HG02588 (cell line): ENCODE measurements at regions not wholly inside any gene's neighbourhood (a gene's known extent, or its start where the extent isn't known, plus 50 kb on each side); places are given as distances from the start of the nearest gene placed in this dataset.
A peak's percentile ranks its signal among the peaks of the same experiment; 100 is the strongest.

ENCODE experiments used
- ATAC-seq: cut with Tn5 transposase; IDR thresholded peaks from one replicate; pipeline ENCODE4 v1.9.1; 2021; ENCODE audit warnings: mild to moderate bottlenecking, moderate library complexity; ENCODE audit not compliant: unreplicated experiment

GRCh38 chr7:118013252-118014010 lies 140.2 kb upstream of the CTTNBP2 start:
- no peak for ATAC-seq

GRCh38 chr7:118022546-118022945 lies 149.3 kb upstream of the CTTNBP2 start:
- no peak for ATAC-seq

DNA sequence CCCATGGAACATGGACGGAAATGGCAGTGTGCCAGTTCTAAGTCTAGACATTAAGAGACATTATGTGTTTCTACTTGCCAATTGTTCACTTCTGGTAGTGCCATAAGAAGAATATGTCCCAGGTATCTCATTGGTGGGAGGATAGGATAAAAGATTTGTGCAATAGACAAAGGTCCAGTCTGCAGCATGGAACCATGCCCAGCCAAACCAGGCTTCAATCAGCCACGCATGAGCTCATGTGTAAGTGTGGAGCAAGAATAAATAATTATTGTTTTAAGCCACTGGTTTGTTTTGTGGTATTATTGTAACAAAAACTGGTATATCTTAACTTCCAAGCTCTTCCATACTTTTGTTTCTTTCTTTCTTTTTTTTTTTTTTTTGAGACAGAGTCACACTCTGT lies 153.6 kb upstream of the CTTNBP2 start:
- no peak for ATAC-seq

DNA sequence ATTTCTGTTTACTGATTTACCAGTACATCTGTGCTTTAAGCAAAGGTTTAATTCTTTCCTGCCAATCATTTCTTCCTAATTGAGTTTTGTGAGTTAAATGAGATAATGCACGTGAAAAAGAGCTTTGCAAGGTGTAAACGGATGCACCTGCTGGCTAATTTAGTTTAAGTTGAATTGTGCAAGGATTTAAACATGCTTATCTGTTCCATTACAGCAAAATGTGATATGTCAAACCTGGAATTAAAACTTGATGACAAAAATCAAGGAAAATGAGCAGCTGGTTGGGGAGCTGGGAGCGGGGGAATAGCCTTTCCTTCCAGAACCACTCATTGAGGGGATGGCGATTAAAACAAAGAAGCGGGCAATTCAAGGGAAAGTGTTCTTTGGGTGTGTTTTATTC lies 155.0 kb upstream of the CTTNBP2 start:
- no peak for ATAC-seq

GRCh38 chr7:118029826-118030422 lies 154.0 kb upstream of the LSM8 start:
- no peak for ATAC-seq

DNA sequence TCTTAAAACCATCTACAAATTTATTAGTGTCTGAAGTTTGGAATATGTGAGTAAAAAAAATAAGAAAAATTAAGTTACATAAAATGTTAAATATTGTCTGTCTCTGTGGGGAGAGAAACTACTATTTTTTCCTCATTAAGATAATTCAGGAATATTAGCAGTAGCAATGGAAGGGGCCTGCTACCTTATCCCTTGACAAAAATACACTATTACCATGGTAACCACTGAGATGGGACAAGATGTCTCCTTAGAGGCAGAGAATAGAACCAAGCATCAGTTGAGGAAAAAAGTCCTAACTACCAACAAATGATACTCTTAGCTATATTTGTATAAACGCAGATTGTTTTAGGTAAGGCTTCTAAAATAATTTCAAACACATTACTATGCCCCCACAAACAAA lies 150.7 kb upstream of the LSM8 start:
- ATAC-seq, result no peak

- no peak for ATAC-seq
Measured at GRCh38 chr7:118039963-118040489, 143.9 kb upstream of the LSM8 start.

DNA sequence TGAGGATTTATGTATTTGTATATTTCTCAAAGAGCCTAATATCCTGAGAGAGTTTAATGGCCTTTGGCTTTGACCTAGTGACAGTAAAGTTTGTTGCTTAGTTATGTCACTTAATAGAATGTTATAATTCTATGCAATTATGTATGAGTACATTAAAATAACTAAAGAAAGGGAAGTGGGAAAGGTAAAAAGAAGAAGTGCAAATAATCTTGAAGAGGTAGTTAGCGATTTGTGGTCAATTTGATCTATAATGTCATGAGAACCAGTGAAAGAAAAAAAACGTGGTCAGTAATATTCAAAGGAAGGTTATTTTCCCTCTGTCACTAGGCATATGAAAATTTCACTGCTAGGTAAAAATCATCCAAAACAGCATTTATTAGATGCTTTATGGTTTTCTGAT lies 143.4 kb upstream of the LSM8 start:
- ATAC-seq, result peak; percentile 60

DNA sequence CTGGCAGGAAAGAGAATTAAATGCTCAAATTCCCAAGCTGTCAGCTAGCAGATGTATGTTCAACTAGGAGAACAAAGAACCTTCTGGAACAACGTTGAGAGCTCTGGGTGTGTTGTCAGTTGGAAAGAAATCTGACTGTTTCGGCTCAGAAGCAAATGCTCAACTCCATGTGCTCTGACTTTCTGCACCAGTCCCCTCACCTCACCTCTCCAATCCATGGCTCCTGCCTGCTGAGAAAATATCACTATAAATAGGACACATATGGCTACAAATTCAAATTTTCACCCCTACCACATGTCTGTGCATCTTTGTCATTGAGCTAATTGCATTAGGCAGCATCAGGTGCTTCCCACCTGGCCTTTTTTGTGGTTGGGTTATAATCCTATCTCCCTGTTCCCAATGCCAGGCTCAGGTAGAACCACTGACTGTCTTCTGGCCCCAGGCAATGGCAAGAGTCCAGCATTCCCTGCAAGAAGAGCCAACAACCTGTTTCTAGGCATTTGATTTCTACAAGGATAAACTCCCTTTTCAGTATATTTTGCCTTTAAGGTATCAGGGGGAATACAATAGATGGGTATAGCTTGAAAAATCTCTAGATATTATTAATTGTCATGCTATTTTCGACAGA lies 142.6 kb upstream of the LSM8 start:
- ATAC-seq, result no peak

- ATAC-seq, result no peak
Measured at GRCh38 chr7:118045629-118046028, 138.3 kb upstream of the LSM8 start.

GRCh38 chr7:118046086-118046485 lies 137.9 kb upstream of the LSM8 start:
- no peak for ATAC-seq

DNA sequence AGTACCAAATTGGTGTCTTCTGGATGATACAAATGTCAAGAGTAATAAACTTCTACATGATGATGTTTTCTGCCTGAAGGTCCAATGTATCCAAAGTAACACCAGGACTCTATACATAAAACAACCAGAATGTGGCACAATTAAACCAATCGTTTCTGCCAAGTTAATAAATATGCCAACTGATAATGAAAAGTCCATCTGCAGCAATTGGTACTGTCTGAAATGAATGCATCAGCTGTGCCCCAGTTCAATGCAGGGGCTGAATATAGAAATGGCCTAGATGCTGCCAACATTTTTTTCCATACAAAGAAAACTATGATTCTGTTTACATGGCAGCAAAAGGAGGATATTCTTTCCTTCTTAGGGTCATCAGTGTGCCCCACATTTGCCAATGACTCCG lies 137.2 kb upstream of the LSM8 start:
- ATAC-seq, result no peak

DNA sequence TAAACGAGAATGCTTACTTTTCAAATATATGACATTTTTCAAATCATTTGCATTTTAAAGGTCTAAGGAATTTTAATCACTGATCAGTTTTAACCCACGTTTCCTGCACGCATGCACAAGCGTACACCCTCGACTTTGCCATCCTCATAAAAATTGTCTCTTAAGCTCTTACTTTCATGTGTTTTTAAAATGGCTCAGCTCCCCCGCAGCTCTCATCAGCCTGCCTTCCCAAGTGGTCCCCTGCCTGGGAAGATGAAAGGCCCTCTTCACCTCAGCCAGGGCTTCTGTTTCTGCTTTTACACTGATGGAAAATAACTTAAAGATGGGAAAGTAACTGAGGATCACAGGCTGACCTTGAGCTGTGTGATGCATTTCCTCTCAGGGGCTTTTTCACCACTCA lies 131.6 kb upstream of the LSM8 start:
- ATAC-seq, result no peak

DNA sequence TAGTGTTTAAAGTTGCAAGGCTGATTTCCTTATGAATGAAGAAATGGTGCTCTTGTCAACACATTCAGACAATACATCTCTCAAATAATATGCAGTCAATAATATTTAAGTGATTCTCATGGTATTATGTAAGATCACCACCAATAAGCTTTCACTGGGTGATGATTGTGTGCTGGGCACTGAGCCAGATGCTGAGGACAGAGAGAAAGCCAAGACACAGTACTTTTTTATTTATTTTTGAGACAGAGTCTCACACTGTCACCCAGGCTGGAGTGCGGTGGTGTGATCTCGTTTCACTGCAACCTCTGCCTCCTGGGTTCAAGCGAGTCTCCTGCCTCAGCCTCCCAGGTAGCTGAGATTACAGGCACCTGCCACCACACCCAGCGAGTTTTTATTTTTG lies 130.6 kb upstream of the LSM8 start:
- ATAC-seq, result no peak

DNA sequence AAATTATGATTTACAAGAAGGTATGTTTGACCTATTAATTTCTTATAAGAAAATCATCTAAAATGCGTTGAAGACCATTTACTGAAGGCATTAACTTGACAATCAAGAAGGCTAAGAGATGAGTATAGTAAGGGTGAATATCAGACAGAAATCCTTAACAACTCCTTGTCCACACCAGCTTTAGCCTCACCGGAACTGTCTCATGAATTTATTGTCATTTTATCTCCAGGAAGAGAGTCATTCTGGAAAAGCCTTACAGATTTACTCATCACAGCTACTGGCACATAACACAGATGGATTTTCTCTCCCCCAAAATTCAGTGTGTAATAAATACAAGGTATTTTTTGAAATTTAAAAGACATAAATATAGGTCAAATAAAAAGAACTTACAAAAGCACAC lies 129.4 kb upstream of the LSM8 start:
- no peak for ATAC-seq

DNA sequence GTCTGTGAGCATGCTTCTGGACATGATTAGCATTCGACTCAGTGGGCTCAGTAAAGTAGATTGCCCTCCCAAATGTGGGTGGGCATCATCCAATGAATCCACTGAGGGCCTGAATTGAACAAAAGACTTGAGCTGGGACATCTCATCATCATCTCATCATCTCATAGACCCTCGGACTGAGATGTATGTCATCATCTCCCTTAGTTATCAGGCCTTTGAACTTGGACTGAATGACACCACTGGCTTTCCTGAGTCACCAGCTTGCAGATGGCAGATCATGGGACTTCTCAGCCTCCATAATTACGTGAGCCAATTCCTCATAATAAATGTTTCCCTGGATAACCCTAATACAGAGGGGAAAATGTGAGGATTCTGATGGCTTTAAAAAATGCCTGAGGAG lies 128.3 kb upstream of the LSM8 start:
- no peak for ATAC-seq

DNA sequence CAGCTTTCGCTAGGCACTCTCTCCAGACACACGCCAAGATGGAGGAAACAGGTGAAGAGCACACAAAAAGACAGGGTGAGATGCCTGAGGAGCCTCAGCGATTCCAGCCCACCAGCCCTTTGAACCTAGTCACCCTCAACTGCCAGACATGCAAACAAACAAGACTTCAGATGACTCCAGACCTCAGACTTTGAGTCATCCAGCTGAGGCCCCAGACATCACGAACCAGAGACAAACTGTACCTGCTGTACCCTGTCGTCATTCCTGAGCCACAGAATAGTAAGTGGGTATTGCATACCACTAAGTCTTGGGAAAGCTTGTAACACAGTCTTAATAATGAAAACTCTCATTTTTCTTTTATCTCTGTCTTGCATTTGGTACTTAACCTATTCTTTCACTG lies 126.6 kb upstream of the LSM8 start:
- no peak for ATAC-seq

- ATAC-seq, result no peak
Measured at GRCh38 chr7:118059209-118059608, 124.8 kb upstream of the LSM8 start.

GRCh38 chr7:118060692-118061091 lies 123.3 kb upstream of the LSM8 start:
- no peak for ATAC-seq

DNA sequence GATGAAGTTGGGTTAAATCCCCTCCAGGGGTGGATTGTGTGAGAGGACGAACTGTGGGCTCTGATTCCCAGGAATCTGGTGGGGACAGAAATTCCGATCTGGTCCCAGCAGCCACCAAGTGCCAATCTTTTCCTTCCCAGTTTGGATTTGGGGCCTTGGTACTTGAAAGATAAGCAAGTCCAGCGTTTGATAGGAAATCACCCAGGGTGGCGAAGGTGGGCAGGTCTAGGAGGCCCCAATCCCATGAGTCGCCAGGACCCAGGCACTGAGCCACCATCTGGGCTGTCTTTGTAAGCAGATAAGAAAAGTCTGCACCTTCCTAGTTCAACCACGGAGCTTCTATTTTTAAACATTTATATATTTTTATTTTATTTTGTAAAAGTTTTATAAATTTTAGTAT lies 122.6 kb upstream of the LSM8 start:
- ATAC-seq, result no peak

GRCh38 chr7:118072893-118073674 lies 110.9 kb upstream of the LSM8 start:
- ATAC-seq, result no peak
